Ascending aorta (tissue), 2 donors: ENCODE measurements at regions not wholly inside any gene's neighbourhood (a gene's known extent, or its start where the extent isn't known, plus 50 kb on each side); places are given as distances from the start of the nearest gene placed in this dataset.

Source experiments
- DNase-seq, 2 donors: peaks; one replicate each; pipeline ENCODE4 v3.0.0-alpha.2; 2019; ENCODE audit warnings: low spot score in 2 of 2
- H3K27ac ChIP-seq, 2 donors: fragments of 200-600 bp; sonication (generic); one replicate each; pipeline ENCODE4 v1.5.1; 2016 to 2017; ENCODE audit warnings: mild to moderate bottlenecking in 1 of 2
- H3K27me3 ChIP-seq: fragments of 200-600 bp; sonication (generic); one replicate; pipeline ENCODE4 v1.5.1; 2017
- H3K36me3 ChIP-seq, 2 donors: fragments of 200-600 bp; sonication (generic); one replicate each; pipeline ENCODE4 v1.5.1; 2016
- H3K4me1 ChIP-seq, 2 donors: fragments of 200-600 bp; sonication (generic); one replicate each; pipeline ENCODE4 v1.5.1; 2016 to 2017; ENCODE audit warnings: mild to moderate bottlenecking in 1 of 2
- H3K4me3 ChIP-seq, 2 donors: fragments of 200-600 bp; sonication (generic); one replicate each; pipeline ENCODE4 v1.5.1; 2016 to 2017; ENCODE audit warnings: mild to moderate bottlenecking in 1 of 2
- H3K9me3 ChIP-seq, 2 donors: fragments of 200-600 bp; sonication (generic); one replicate each; pipeline ENCODE4 v1.5.1; 2016
- intact Hi-C: fragments of 100-400 bp; cut with DNase I; formaldehyde crosslinking; loops from one replicate; pipeline ENCODE4 v1.15.1; 2023
- TF ChIP-seq, protein P1 (sequence below), 3 experiments: fragments of 200-600 bp in 2 of 3; fragments of 450-650 bp in 1 of 3; sonication (generic) in 2 of 3; IDR thresholded peaks; one replicate each; pipeline ENCODE4 v1.5.1; 2016 to 2019; ENCODE audit warnings: antibody characterized with exemption in 3 of 3, mild to moderate bottlenecking in 1 of 3, moderate library complexity in 1 of 3

DNA sequence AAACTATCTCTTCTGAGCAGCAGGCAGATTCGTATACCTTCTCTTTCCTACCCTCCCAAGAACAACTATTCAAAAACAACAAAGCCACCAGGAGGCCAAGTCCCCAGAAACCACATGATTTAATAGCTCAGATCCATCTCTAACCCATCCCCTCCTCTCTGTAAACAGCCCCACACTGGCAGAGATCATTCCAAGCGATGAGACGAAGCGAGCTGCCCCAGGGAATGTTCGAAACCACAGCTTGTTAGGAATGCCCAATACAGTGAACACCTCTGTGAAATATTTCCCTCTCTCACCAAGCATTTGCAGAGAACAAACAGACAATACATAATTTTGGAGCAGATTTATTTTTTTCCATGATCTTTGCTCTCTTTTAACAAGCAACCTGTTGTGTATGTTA, 231.8 kb downstream of the SOD2 start:
- intact Hi-C loops: loop anchor here (10.0 kb wide), 1 partner anchor 194 kb away; no protein-coding TSS in a partner anchor
- no peaks in the 10 kb centered on the region for H3K4me1 ChIP-seq
- no peaks in the 10 kb centered on the region for H3K36me3 ChIP-seq
- DNase-seq: no peak
- TF ChIP-seq, protein P1, sequence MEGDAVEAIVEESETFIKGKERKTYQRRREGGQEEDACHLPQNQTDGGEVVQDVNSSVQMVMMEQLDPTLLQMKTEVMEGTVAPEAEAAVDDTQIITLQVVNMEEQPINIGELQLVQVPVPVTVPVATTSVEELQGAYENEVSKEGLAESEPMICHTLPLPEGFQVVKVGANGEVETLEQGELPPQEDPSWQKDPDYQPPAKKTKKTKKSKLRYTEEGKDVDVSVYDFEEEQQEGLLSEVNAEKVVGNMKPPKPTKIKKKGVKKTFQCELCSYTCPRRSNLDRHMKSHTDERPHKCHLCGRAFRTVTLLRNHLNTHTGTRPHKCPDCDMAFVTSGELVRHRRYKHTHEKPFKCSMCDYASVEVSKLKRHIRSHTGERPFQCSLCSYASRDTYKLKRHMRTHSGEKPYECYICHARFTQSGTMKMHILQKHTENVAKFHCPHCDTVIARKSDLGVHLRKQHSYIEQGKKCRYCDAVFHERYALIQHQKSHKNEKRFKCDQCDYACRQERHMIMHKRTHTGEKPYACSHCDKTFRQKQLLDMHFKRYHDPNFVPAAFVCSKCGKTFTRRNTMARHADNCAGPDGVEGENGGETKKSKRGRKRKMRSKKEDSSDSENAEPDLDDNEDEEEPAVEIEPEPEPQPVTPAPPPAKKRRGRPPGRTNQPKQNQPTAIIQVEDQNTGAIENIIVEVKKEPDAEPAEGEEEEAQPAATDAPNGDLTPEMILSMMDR (IDR thresholded peaks at IDR 0.05): no peak
- no peaks in the 10 kb centered on the region for H3K9me3 ChIP-seq
- H3K27me3 ChIP-seq: no peaks in the 10 kb centered on the region
- H3K27ac ChIP-seq: no peak overlapping the region
- H3K4me3 ChIP-seq: no peak overlapping the region

DNA sequence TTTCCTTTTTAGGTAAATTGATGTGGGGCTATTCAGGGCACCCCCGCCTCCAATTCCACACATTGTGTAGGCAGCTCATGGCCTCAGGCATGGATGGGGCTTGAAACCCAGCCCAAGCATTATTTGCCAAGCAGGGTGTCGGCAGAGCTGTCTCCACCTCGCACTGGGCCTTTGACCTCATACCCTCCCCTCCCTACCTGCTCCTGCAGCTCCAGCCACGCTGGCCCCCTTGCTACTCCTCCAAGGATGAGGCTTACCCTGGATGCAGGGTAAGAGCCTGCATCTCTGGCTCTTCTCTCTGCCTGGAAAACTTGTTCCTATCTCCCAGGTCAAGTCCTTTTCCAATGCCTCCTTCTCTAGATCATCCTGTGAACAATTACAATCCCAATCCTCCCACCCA, 232.6 kb downstream of the SOD2 start:
- Histone ChIP-seq H3K9me3 (no peaks in the 10 kb centered on the region), H3K27ac (no peak overlapping the region), H3K27me3 (no peaks in the 10 kb centered on the region), H3K4me3 (no peak overlapping the region), H3K4me1 (no peaks in the 10 kb centered on the region), H3K36me3 (no peaks in the 10 kb centered on the region)
- DNase-seq: no peak
- intact Hi-C loops: loop anchor here (10.0 kb wide), 1 partner anchor 194 kb away; no protein-coding TSS in a partner anchor
- TF ChIP-seq, protein P1 (IDR thresholded peaks at IDR 0.05): no peak

DNA sequence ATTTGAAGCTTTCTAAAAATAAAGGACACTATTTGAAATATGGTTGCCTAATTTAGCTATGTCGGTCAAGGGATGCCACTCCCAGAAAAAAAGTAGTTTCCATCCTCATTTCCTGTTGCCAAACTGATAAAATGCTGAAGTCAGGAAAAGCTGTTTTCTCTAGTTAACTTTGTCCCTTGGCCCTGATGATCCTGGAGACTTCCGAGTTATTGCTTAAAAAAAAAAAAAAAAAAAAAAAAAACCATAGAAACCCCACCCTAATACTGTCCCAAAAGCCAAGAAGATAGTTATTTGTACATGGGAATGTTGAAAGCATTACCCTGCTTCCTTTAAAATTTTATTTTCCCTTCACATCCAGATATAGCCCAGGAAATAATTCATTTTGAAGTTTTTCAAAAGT, 236.7 kb downstream of the SOD2 start:
- no peak for DNase-seq
- H3K27me3 ChIP-seq: no peaks in the 10 kb centered on the region
- no peaks in the 10 kb centered on the region for H3K9me3 ChIP-seq
- H3K4me3 ChIP-seq: no peak overlapping the region
- intact Hi-C loops: no loop called here
- H3K4me1 ChIP-seq: no peaks in the 10 kb centered on the region
- H3K27ac ChIP-seq: no peak overlapping the region
- TF ChIP-seq, protein P1 (IDR thresholded peaks at IDR 0.05): no peak
- no peaks in the 10 kb centered on the region for H3K36me3 ChIP-seq

DNA sequence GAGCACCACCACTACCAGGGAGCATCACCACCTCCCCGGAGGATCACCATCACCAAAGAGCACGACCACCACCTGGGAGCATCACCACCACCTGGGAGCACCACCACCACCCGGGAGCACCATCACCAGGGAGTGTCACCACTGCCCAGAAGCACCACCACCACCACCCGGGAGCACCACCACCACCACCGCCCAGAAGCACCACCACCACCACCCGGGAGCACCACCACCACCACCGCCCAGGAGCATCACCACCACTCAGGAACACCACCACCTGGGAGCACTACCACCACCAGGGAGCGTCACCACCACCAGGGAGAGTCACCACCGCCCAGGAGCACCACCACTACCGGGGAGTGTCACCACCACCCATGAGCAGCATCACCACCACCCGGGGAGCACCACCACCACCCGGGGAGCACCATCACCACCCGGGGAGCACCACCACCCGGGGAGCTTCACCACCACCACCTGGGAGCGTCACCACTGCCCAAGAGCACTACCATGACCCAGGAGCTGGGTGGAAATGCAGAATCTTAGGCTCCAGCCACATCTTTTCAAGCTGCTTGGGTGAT, 237.3 kb downstream of the SOD2 start:
- DNase-seq: no peak
- H3K27me3 ChIP-seq: no peaks in the 10 kb centered on the region
- no peaks in the 10 kb centered on the region for H3K4me1 ChIP-seq
- H3K9me3 ChIP-seq: no peaks in the 10 kb centered on the region
- no peak overlapping the region for H3K4me3 ChIP-seq
- no peaks in the 10 kb centered on the region for H3K36me3 ChIP-seq
- intact Hi-C loops: no loop called here
- H3K27ac ChIP-seq: no peak overlapping the region
- TF ChIP-seq, protein P1 (IDR thresholded peaks at IDR 0.05): no peak

DNA sequence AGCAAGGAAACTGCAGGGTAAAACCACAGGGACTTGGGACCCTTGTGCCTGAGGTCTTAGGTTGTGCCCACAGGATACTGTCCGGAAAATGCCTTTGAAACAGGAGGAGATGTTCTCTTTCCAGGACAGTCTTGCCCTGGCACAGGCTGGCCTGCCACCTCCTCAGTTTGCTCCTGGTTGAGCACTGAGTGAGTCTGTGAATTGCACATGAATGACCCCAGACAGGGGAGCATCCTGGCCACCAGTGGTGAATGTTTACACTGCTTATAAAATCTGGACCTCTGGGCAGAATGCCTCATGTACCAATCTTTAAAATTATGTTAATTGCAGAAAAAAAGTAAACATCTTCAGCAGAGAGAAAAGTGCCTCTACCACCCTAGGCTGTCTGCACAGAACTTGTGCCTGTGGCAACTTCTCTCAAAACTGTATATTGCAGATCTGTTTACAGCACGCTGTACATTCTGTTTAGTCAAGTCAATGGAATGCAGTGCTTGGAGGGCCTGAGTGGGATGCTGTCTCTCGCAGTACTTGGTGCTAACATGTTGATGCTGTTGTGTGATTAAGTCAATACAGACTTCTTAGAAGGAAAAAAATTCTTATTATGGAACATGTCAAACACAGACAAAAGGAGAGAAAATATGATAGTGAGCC, 242.1 kb downstream of the SOD2 start:
- intact Hi-C loops: no loop called here
- Histone ChIP-seq H3K9me3 (no peaks in the 10 kb centered on the region), H3K4me1 (no peaks in the 10 kb centered on the region), H3K36me3 (no peaks in the 10 kb centered on the region), H3K4me3 (no peak overlapping the region), H3K27me3 (no peaks in the 10 kb centered on the region), H3K27ac (no peak overlapping the region)
- DNase-seq: no peak
- TF ChIP-seq, protein P1 (IDR thresholded peaks at IDR 0.05): no peak
